Breast epithelium (tissue), 4 donors: ENCODE measurements at regions not wholly inside any gene's neighbourhood (a gene's known extent, or its start where the extent isn't known, plus 50 kb on each side); places are given as distances from the start of the nearest gene placed in this dataset.

Experiments used
- DNase-seq, 2 donors: peaks; one replicate each; pipeline ENCODE4 v3.0.0-alpha.2; 2019; ENCODE audit warnings: low spot score in 2 of 2
- H3K27ac ChIP-seq, 2 donors: fragments of 200-600 bp; sonication (generic) in 1 of 2; one replicate each; pipeline ENCODE4 v1.5.1; 2016 to 2019; ENCODE audit warnings: mild to moderate bottlenecking in 1 of 2
- H3K27me3 ChIP-seq, 2 donors: fragments of 200-600 bp; sonication (generic) in 1 of 2; one replicate each; pipeline versions ENCODE4 v1.5.1 to v1.6.0; 2017 to 2019; ENCODE audit warnings: control low read depth in 1 of 2, mild to moderate bottlenecking in 1 of 2
- H3K36me3 ChIP-seq: fragments of 200-600 bp; one replicate; pipeline ENCODE4 v1.5.1; 2019
- H3K4me1 ChIP-seq, 2 donors: fragments of 200-600 bp; sonication (generic); one replicate each; pipeline ENCODE4 v1.5.1; 2016 to 2019; ENCODE audit warnings: control low read depth in 1 of 2
- H3K4me3 ChIP-seq, 3 donors: fragments of 200-600 bp; sonication (generic); 1 replicate in 2 of 3; 2 replicates in 1 of 3; pipeline ENCODE4 v1.5.1; 2016 to 2019; ENCODE audit warnings: mild to moderate bottlenecking in 3 of 3, moderate library complexity in 2 of 3
- H3K9me3 ChIP-seq, 2 donors: fragments of 200-600 bp; sonication (generic) in 1 of 2; one replicate each; pipeline ENCODE4 v1.5.1; 2016 to 2019; ENCODE audit warnings: control low read depth in 1 of 2
- POLR2A ChIP-seq: fragments of 450-650 bp; IDR thresholded peaks from one replicate; pipeline ENCODE4 v1.6.1; 2016; ENCODE audit warnings: antibody characterized with exemption, mild to moderate bottlenecking, moderate library complexity
- POLR2AphosphoS5 ChIP-seq, 3 donors: sonication (generic); formaldehyde crosslinking; IDR thresholded peaks; one replicate each; pipeline ENCODE4 v1.6.1; 2017; ENCODE audit warnings: antibody characterized with exemption in 3 of 3
- intact Hi-C: fragments of 100-400 bp; cut with DNase I; formaldehyde crosslinking; loops from one replicate; pipeline ENCODE4 v1.15.1; 2023; ENCODE audit warnings: low total_unique reads
- TF ChIP-seq, protein P1 (sequence below), 3 donors: fragments of 450-650 bp; IDR thresholded peaks; one replicate each; pipeline ENCODE4 v1.5.1; 2016 to 2017; ENCODE audit warnings: antibody characterized with exemption in 3 of 3, mild to moderate bottlenecking in 3 of 3, moderate library complexity in 3 of 3

DNA sequence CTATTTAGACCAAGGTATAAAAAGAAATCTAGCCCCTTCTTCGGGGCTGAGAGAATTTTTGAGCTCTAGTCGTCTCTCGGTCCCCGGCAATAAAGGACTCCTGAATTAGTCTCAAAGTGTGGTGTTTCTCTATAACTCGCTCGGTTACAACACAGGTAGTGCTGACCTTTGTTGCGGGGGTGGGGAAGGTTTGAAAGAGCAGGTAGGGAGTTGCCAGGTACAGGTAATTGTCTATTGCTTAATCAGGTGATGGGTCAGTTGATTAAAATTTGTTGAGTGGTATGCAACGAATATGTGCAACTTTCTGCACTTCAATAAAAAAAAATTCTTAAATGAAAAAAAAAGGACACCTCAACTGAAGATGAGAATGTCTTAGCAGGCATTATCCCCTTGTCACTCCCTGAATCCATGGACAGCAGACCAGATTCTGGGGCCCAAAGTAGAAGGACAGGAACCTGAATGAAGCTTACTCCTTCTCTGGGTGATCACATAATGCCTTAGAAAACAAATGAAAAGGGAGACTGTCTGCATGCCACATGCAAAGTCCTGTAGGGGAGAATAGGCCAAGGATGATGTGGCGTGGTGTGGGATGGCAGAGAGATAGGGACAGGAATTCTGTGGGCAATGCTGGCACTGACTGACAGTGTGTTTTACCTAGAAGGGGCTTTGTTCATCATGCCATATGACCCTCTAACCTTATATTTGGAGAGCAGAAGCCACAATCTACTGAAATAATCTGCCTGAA lies 157.6 kb upstream of the OLIG3 start:
- TF ChIP-seq POLR2A, result no peak
- TF ChIP-seq POLR2AphosphoS5 (IDR thresholded peaks at IDR 0.05), result no peak
- no peaks in the 10 kb centered on the region for H3K4me1 ChIP-seq
- no peak overlapping the region for H3K27ac ChIP-seq
- DNase-seq, result no peak
- peaks cover 31 to 35% of the 10 kb centered on the region in 2 donors for H3K9me3 ChIP-seq
- H3K4me3 ChIP-seq, result no peak overlapping the region
- no peaks in the 10 kb centered on the region for H3K36me3 ChIP-seq
- no peaks in the 10 kb centered on the region for H3K27me3 ChIP-seq
- intact Hi-C loops, result no loop called here

DNA sequence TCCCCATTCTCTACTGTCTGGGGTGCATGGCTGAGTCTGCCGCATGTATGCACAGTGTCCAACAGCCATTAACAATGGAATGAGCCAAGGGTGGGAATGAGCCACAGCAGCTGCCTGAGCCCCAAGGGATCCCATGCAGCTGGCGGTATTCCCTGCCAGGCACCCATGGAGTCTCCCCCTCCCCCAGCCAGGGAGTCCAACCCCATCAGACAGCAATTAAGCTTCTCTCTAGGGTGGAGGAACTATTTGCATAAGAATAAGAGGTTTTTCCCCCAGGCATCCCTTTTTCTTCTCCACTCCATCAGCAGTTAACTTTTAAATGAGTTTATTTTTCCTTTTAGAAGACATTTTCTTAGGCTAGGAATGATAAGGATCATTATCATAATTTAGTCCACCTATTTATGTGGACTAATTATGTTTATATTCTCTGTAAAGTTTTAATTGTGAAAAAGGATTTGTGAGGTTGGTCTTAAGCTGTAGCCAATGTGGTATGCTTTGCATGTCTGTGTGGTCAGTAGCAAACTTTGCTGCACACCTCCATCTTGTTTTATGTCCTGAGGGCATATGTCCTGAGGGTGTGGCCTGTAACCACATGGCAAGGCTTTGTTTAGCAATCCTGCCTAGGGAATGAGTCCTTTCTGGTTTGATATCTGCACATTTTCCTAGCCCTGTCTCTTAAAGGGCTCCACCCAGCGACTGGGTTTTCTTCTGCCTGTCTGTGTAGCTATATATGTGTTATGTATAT lies 158.9 kb upstream of the OLIG3 start:
- TF ChIP-seq POLR2AphosphoS5 (IDR thresholded peaks at IDR 0.05) (no peak), POLR2A (no peak)
- TF ChIP-seq, protein P1, sequence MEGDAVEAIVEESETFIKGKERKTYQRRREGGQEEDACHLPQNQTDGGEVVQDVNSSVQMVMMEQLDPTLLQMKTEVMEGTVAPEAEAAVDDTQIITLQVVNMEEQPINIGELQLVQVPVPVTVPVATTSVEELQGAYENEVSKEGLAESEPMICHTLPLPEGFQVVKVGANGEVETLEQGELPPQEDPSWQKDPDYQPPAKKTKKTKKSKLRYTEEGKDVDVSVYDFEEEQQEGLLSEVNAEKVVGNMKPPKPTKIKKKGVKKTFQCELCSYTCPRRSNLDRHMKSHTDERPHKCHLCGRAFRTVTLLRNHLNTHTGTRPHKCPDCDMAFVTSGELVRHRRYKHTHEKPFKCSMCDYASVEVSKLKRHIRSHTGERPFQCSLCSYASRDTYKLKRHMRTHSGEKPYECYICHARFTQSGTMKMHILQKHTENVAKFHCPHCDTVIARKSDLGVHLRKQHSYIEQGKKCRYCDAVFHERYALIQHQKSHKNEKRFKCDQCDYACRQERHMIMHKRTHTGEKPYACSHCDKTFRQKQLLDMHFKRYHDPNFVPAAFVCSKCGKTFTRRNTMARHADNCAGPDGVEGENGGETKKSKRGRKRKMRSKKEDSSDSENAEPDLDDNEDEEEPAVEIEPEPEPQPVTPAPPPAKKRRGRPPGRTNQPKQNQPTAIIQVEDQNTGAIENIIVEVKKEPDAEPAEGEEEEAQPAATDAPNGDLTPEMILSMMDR (IDR thresholded peaks at IDR 0.05), result no peak
- no peak overlapping the region for H3K4me3 ChIP-seq
- intact Hi-C loops, result no loop called here
- no peaks in the 10 kb centered on the region for H3K36me3 ChIP-seq
- no peaks in the 10 kb centered on the region for H3K27me3 ChIP-seq
- peaks cover 31 to 35% of the 10 kb centered on the region in 2 donors for H3K9me3 ChIP-seq
- H3K4me1 ChIP-seq, result no peaks in the 10 kb centered on the region
- no peak overlapping the region for H3K27ac ChIP-seq
- no peak for DNase-seq

DNA sequence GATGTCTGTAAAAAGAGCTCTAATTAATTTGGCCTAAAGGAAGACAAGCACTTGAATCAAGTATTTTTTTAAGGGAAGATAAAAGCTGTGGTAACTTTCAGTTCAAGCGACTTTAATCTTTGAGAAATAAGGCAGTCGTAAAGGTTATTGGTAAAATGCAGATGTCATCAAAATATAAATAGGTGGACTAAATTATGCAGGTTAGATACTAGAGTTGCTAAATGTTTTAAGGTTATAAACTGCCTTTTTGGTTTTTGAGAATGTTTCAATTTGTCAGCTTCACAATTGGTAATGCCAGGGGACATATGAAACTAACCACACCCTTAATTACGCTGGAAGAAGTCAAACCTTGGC lies 159.5 kb upstream of the OLIG3 start:
- no peak for DNase-seq
- no peaks in the 10 kb centered on the region for H3K36me3 ChIP-seq
- intact Hi-C loops, result no loop called here

DNA sequence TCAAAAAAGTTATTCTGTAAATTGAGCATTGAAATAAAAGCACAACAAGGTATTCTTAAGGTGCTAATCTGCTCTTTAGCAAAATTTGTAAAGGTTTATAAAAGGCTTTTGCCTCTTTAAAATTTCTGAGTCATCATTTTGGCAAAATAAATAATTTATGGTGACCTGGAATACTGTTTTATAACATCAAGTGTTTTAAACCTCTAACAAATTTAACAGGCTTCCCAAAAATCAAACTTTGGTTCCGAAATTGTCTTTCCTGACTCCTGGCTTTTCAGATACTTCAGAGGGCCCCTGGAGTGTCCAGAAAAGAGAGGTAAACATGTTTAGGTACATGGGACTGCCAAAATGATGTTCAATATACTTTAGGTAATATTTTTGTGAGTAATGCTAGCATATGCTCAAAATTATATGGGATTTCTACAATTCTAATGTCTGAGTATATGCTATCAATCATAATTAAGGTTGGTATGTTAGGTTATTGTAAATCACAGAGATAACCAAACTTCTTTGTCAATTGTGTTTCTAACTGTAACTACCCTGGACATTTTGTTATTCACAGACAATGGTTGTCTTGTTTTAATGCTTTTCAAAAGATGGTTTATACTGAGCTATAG lies 160.3 kb upstream of the OLIG3 start:
- TF ChIP-seq POLR2A (no peak), POLR2AphosphoS5 (IDR thresholded peaks at IDR 0.05) (no peak)
- TF ChIP-seq, protein P1 (IDR thresholded peaks at IDR 0.05), result no peak
- H3K4me3 ChIP-seq, result no peak overlapping the region
- H3K27ac ChIP-seq, result no peak overlapping the region
- H3K4me1 ChIP-seq, result no peaks in the 10 kb centered on the region
- peaks cover 31 to 35% of the 10 kb centered on the region in 2 donors for H3K9me3 ChIP-seq
- H3K27me3 ChIP-seq, result no peaks in the 10 kb centered on the region
- no peak for DNase-seq
- intact Hi-C loops, result no loop called here
- no peaks in the 10 kb centered on the region for H3K36me3 ChIP-seq

More for the DNA sequence above, 159.5 kb upstream of the OLIG3 start:
- Histone ChIP-seq H3K4me1 (no peaks in the 10 kb centered on the region), H3K27ac (no peak overlapping the region), H3K9me3 (peaks cover 31 to 35% of the 10 kb centered on the region in 2 donors), H3K27me3 (no peaks in the 10 kb centered on the region), H3K4me3 (no peak overlapping the region)
- TF ChIP-seq POLR2A, result no peak

DNA sequence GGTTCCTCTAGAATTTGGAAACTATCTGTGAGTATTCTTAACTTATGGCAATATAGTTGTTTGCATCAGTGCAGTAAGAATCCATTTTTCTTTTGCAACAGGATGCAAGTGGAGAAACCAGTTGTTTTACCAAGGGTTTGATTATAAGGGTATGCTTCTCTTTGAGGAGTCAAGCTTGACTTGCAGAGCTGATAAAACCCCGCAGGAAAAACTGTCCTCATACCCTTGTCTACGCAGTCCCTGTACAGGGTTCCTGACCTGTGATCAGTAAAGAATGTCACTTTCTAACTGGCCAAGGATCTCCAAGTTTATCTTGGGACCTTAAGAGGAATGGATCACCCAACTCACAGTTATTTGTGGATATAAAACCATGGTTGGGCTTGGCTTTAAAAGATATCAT lies 161.1 kb upstream of the OLIG3 start:
- intact Hi-C loops, result no loop called here
- Histone ChIP-seq H3K9me3 (peaks cover 31 to 35% of the 10 kb centered on the region in 2 donors), H3K27ac (no peak overlapping the region), H3K27me3 (no peaks in the 10 kb centered on the region), H3K4me3 (no peak overlapping the region), H3K36me3 (no peaks in the 10 kb centered on the region), H3K4me1 (no peaks in the 10 kb centered on the region)
- TF ChIP-seq, protein P1 (IDR thresholded peaks at IDR 0.05), result no peak
- DNase-seq, result no peak

DNA sequence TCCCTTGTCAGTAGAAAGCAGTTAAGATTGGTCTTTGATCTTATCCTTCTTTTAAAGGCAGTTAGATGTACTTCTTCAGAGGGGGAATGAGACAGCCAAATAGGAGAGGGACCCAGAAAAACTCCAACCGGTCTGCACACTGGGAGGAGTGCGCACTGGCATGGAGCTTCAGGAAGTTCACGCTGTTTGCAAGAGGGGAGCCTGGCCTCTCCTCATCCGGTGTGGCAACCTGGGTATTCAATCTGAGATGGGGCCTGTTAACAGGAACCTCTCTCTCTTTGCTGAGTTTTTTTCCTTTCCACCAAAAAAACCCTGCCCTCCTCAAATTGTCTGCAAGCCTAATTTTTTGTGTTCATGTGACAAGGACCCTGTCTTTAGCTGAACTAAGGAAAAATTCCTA lies 162.5 kb upstream of the OLIG3 start:
- no peak for DNase-seq
- intact Hi-C loops, result no loop called here
- Histone ChIP-seq H3K4me1 (no peaks in the 10 kb centered on the region), H3K36me3 (no peaks in the 10 kb centered on the region), H3K27me3 (no peaks in the 10 kb centered on the region), H3K9me3 (peaks cover 31 to 35% of the 10 kb centered on the region in 2 donors), H3K4me3 (no peak overlapping the region), H3K27ac (no peak overlapping the region)
- TF ChIP-seq POLR2A (no peak), POLR2AphosphoS5 (IDR thresholded peaks at IDR 0.05) (no peak)
- TF ChIP-seq, protein P1 (IDR thresholded peaks at IDR 0.05), result no peak
